GM18508 (cell line): ENCODE measurements at regions not wholly inside any gene's neighbourhood (a gene's known extent, or its start where the extent isn't known, plus 50 kb on each side); places are given as distances from the start of the nearest gene placed in this dataset.

Experiments used
- ATAC-seq: cut with Tn5 transposase; IDR thresholded peaks from one replicate; pipeline ENCODE4 v1.9.1; 2021; ENCODE audit warnings: moderate number of reproducible peaks; ENCODE audit not compliant: insufficient read depth, unreplicated experiment

GRCh38 chr2:175478096-175478768 lies 296.7 kb upstream of the ATP5MC3 start:
- ATAC-seq, result no peak

GRCh38 chr2:175476948-175477347 lies 295.4 kb upstream of the ATP5MC3 start:
- no peak for ATAC-seq

GRCh38 chr2:175476374-175476773 lies 294.9 kb upstream of the ATP5MC3 start:
- ATAC-seq, result no peak

- ATAC-seq, result no peak
Observed at GRCh38 chr2:175475130-175475529, 293.6 kb upstream of the ATP5MC3 start.

GRCh38 chr2:175468431-175469098 lies 287.1 kb upstream of the ATP5MC3 start:
- ATAC-seq, result no peak

- no peak for ATAC-seq
Observed at GRCh38 chr2:175465101-175465500, 283.6 kb upstream of the ATP5MC3 start.

GRCh38 chr2:175464311-175464670 lies 282.8 kb upstream of the ATP5MC3 start:
- ATAC-seq, result no peak

GRCh38 chr2:175463589-175464310 lies 282.2 kb upstream of the ATP5MC3 start:
- no peak for ATAC-seq

GRCh38 chr2:175463169-175463568 lies 281.7 kb upstream of the ATP5MC3 start:
- ATAC-seq, result no peak

- ATAC-seq, result no peak
Observed at GRCh38 chr2:175462246-175462645, 280.7 kb upstream of the ATP5MC3 start.

- ATAC-seq, result no peak
Observed at GRCh38 chr2:175461839-175462238, 280.3 kb upstream of the ATP5MC3 start.

- no peak for ATAC-seq
Observed at GRCh38 chr2:175457895-175458448, 276.5 kb upstream of the ATP5MC3 start.

- no peak for ATAC-seq
Observed at GRCh38 chr2:175454953-175455389, 273.5 kb upstream of the ATP5MC3 start.

- no peak for ATAC-seq
Observed at GRCh38 chr2:175450029-175450760, 268.7 kb upstream of the ATP5MC3 start.

- ATAC-seq, result no peak
Observed at GRCh38 chr2:175449616-175450015, 268.1 kb upstream of the ATP5MC3 start.

- ATAC-seq, result no peak
Observed at GRCh38 chr2:175446201-175446600, 264.7 kb upstream of the ATP5MC3 start.

GRCh38 chr2:175445281-175445680 lies 263.8 kb upstream of the ATP5MC3 start:
- ATAC-seq, result no peak

GRCh38 chr2:175442441-175442840 lies 260.9 kb upstream of the ATP5MC3 start:
- ATAC-seq, result no peak

- no peak for ATAC-seq
Observed at GRCh38 chr2:175441181-175441761, 259.8 kb upstream of the ATP5MC3 start.

- no peak for ATAC-seq
Observed at GRCh38 chr2:175439416-175439815, 257.9 kb upstream of the ATP5MC3 start.
